ENCODE measurements at regions not wholly inside any gene's neighbourhood (a gene's known extent, or its start where the extent isn't known, plus 50 kb on each side); places are given as distances from the start of the nearest gene placed in this dataset.
"Not testable (repeated sequence)": the region's sequence is repeated elsewhere in the genome, so short reads cannot be mapped to it uniquely, and the experiment has no call there.

DNA sequence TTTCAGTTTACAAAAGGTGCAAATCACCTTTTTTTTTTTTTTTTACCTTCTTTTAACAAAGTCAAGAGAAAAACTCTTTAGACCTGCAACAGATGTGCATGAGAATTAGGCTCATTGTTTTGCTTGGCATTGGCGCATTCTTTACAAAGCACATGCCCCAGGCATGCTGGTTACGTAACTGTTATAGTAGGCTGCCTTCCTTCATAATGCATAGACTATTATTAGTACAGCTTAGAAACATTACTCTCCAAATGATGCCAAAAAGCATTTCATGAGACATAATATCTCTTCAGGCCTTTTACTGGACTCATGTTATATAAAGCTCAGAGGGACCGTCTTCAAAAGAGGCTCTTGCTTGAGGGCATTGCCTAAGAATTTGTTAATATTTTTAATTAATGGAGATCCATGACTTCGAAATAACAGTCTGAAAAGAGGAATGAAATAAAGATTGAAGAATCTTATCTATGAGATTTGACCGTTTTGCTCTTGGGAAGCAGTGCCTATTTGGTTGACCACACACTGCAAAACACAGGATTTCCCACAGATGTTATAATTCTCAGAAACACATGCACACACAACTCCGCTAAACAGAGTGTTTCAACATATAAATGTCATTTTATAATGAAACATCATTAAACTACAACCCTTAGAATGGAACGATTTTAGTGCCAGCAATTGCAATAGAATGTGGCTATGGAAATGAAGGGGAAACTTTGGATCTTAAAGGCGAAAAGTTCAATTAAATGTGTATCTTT, 478.7 kb downstream of the PRR16 start:
- Histone ChIP-seq H3K36me3 (no peaks in the 10 kb centered on the region), H3K27me3 (no peaks in the 10 kb centered on the region), H3K27ac (replicated peaks in 1 of 4) (no peak overlapping the region), H3K4me3 (no peak overlapping the region), H3K9me3 (no peaks in the 10 kb centered on the region), H3K4me1 (no peaks in the 10 kb centered on the region)
- TF ChIP-seq POLR2AphosphoS5 (IDR thresholded peaks at IDR 0.05) (no peak), EP300 (IDR thresholded peaks at IDR 0.05) (no peak), POLR2A (IDR thresholded peaks at IDR 0.05; ENCODE audit: low read depth) (no peak)
- TF ChIP-seq, protein P1, sequence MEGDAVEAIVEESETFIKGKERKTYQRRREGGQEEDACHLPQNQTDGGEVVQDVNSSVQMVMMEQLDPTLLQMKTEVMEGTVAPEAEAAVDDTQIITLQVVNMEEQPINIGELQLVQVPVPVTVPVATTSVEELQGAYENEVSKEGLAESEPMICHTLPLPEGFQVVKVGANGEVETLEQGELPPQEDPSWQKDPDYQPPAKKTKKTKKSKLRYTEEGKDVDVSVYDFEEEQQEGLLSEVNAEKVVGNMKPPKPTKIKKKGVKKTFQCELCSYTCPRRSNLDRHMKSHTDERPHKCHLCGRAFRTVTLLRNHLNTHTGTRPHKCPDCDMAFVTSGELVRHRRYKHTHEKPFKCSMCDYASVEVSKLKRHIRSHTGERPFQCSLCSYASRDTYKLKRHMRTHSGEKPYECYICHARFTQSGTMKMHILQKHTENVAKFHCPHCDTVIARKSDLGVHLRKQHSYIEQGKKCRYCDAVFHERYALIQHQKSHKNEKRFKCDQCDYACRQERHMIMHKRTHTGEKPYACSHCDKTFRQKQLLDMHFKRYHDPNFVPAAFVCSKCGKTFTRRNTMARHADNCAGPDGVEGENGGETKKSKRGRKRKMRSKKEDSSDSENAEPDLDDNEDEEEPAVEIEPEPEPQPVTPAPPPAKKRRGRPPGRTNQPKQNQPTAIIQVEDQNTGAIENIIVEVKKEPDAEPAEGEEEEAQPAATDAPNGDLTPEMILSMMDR (IDR thresholded peaks at IDR 0.05) = no peak
- intact Hi-C loops (cut with DNase I) = no loop called here
- no peak for DNase-seq (ENCODE audit: extremely low spot score)
- WGBS = 75% methylated on average over 8 of the region's 8 CpGs

DNA sequence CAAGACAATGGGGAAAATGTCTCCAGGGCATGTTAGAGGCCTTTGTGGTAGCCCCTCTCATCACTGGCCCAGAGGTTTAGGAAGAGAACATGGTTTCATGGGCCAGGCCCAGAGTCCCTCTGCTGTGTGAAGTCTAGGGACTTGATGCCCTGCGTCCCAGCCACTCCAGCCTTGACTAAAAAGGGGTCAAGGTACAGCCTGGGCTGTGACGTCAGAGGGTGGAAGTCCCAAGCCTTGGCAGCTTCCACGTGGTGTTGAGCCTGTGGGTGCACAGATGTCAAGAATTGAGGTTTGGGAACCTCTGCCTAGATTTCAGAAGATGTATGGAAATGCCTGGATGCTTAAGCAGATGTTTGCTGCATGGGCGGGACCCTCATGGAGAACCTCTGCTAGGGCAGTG, 485.5 kb downstream of the PRR16 start:
- peaks cover 0 to 21% (median 15%) of the 10 kb centered on the region in 4 donors for H3K9me3 ChIP-seq
- H3K27me3 ChIP-seq; intact Hi-C loops (cut with DNase I); H3K4me1 ChIP-seq; H3K36me3 ChIP-seq; H3K27ac ChIP-seq (replicated peaks in 1 of 4); DNase-seq (ENCODE audit: extremely low spot score); H3K4me3 ChIP-seq: not testable (repeated sequence)
- WGBS = 80% methylated on average over 3 of the region's 4 CpGs

DNA sequence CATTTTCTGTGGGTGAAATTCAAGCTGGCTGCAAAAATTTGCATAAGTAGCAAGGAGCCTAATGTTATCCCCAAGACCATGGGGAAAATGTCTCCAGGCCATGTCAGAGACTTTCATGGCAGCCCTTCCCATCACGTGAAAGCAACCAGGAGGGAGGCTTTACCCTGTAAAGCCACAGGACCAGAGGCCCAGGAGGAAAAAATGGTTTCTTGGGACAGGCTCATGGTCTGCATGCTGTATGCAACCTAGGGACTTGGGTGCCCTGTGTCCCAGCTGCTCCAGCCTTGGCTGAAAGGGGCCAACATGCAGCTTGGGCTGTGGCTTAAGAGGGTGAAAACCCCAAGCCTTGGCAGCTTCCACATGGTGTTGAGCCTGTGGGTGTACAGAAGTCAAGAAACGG, 489.3 kb downstream of the PRR16 start:
- DNase-seq (ENCODE audit: extremely low spot score); H3K27me3 ChIP-seq; H3K27ac ChIP-seq (replicated peaks in 1 of 4); H3K36me3 ChIP-seq; intact Hi-C loops (cut with DNase I); H3K4me3 ChIP-seq; H3K4me1 ChIP-seq: not testable (repeated sequence)
- 69% methylated on average over 2 of the region's 2 CpGs for WGBS
- H3K9me3 ChIP-seq = peaks cover 0 to 21% (median 15%) of the 10 kb centered on the region in 4 donors

DNA sequence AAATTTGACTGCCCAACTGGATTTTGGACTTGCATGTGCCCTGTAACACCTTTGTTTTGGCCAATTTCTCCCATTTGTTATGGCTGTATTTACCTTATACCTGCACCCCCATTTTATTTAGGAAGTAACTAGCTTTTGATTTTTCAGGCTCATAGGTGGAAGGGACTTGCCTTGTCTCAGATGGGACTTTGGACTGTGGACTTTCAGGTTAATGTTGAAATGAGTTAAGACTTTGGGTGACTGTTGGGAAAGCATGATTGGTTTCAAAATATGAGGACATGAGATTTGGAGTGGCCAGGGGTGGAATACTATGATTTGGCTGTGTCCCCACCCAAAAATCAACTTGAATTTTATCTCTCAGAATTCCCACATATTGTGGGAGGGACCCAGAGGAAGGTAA, 490.2 kb downstream of the PRR16 start:
- no peak for TF ChIP-seq POLR2AphosphoS5 (IDR thresholded peaks at IDR 0.05)
- H3K27ac ChIP-seq (replicated peaks in 1 of 4) = no peak overlapping the region
- no peak overlapping the region for H3K4me3 ChIP-seq

DNA sequence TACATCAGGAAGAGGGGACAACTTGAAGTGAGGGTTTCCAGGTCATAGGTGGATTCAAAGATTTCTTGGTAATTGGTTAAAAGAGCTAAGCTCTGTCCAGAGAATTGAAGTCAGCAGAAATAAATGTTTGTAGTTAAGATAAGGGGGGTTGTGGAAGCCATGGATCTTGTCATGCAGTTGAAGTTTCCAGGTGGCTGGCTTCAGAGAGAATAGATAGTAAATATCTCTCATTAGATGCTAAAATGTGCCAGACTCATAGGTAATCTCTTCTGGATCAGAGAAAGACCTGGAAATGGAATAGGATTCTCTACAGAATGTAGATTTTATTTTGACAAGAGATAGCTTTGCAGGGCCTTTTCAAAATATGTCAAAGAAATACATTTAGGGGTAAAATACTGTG, 491.7 kb downstream of the PRR16 start:
- Histone ChIP-seq H3K36me3 (no peaks in the 10 kb centered on the region), H3K4me1 (no peaks in the 10 kb centered on the region), H3K9me3 (peaks cover 0 to 25% (median 15%) of the 10 kb centered on the region in 4 donors), H3K27me3 (no peaks in the 10 kb centered on the region), H3K4me3 (no peak overlapping the region), H3K27ac (replicated peaks in 1 of 4) (no peak overlapping the region)
- no peak for TF ChIP-seq EP300 (IDR thresholded peaks at IDR 0.05)
- TF ChIP-seq, protein P1 (IDR thresholded peaks at IDR 0.05) = no peak
- TF ChIP-seq POLR2A (IDR thresholded peaks at IDR 0.05; ENCODE audit: low read depth) = no peak
- no peak for TF ChIP-seq POLR2AphosphoS5 (IDR thresholded peaks at IDR 0.05)
- DNase-seq (ENCODE audit: extremely low spot score) = no peak
- intact Hi-C loops (cut with DNase I) = no loop called here

More for the DNA sequence above, 490.2 kb downstream of the PRR16 start:
- H3K4me1 ChIP-seq = no peaks in the 10 kb centered on the region
- intact Hi-C loops (cut with DNase I) = no loop called here
- no peaks in the 10 kb centered on the region for H3K27me3 ChIP-seq
- DNase-seq (ENCODE audit: extremely low spot score) = no peak
- H3K9me3 ChIP-seq = peaks cover 0 to 21% (median 15%) of the 10 kb centered on the region in 4 donors
- H3K36me3 ChIP-seq = no peaks in the 10 kb centered on the region

DNA sequence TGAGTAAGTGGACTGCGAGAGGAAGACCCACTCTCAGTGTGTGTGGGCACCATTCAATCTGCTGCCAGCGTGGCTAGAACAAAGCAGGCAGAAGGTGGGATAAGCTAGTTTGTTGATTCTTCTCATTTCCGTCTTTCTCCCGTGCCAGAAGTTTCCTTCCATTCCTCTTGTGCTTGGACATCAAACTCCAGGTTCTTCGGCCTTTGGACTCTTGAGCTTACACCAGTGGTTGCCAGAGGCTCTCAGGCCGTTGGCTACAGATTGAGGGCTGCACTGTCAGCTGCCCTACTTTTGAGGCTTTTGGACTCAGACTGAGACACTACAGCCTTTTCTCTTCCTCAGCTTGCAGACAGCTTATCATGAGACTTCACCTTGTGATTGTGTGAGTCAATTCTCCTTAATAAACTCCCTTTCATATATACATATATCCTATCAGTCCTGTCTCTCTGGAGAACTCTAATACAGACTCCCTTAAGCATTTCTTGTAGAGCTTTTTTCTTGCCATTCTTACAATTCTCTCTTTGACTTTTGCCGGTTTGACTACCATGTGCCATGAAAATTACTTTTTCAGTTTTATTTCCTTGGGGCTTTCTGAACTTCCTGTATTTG, 494.9 kb downstream of the PRR16 start:
- 89% methylated on average over 7 of the region's 7 CpGs for WGBS
- TF ChIP-seq EP300 (IDR thresholded peaks at IDR 0.05) (no peak), POLR2A (IDR thresholded peaks at IDR 0.05; ENCODE audit: low read depth) (no peak), POLR2AphosphoS5 (IDR thresholded peaks at IDR 0.05) (no peak)
- TF ChIP-seq, protein P1 (IDR thresholded peaks at IDR 0.05) = no peak
- Histone ChIP-seq H3K27ac (replicated peaks in 1 of 4) (no peak overlapping the region), H3K4me1 (no peaks in the 10 kb centered on the region), H3K36me3 (no peaks in the 10 kb centered on the region), H3K4me3 (no peak overlapping the region), H3K9me3 (peaks cover 0 to 4% (median 0%) of the 10 kb centered on the region in 4 donors), H3K27me3 (no peaks in the 10 kb centered on the region)
- intact Hi-C loops (cut with DNase I) = no loop called here
- DNase-seq (ENCODE audit: extremely low spot score) = no peak
